PC-9 (cell line): ENCODE measurements at regions not wholly inside any gene's neighbourhood (a gene's known extent, or its start where the extent isn't known, plus 50 kb on each side); places are given as distances from the start of the nearest gene placed in this dataset.

Source experiments
- BruUV-seq: library from RNA; stranded (reverse); fragments of 400-500 nt; replicated peaks from 2 replicates; lab custom pipeline; 2021; lab: Mats Ljungman, UMichigan
- CTCF ChIA-PET: fragments of 300-600 bp; sonication (Branson Sonifier 250); formaldehyde crosslinking; loops from one replicate; lab custom pipeline; 2022; ENCODE audit warnings: antibody characterized with exemption; lab: Charles Lee
- POLR2A ChIA-PET: fragments of 300-600 bp; sonication (Branson Sonifier 250); formaldehyde crosslinking; loops from one replicate; lab custom pipeline; 2022; ENCODE audit warnings: antibody characterized with exemption; ENCODE audit not compliant: unreplicated experiment; lab: Charles Lee
- DNase-seq, 2 experiments: peaks; one replicate each; pipeline versions ENCODE4 v3.0.0 to v3.0.0-alpha.2; 2015 to 2022; ENCODE audit warnings: mixed read lengths in 1 of 2
- H2AFZ ChIP-seq: fragments of 200-600 bp; sonication (generic); 2 replicates; pipeline ENCODE4 v1.8.1; 2017; ENCODE audit warnings: antibody characterized with exemption
- H3F3A ChIP-seq: fragments of 200-600 bp; sonication (generic); 2 replicates; pipeline ENCODE4 v1.8.1; 2017; ENCODE audit warnings: antibody characterized with exemption, mild to moderate bottlenecking, low read depth; ENCODE audit not compliant: insufficient read depth
- H3K27ac ChIP-seq: fragments of 200-600 bp; sonication (generic); 2 replicates; pipeline ENCODE4 v1.6.1; 2016; ENCODE audit warnings: mixed run types
- H3K27me3 ChIP-seq: fragments of 200-600 bp; sonication (generic); 2 replicates; pipeline ENCODE4 v1.6.1; 2016; ENCODE audit warnings: low read depth, mixed run types; ENCODE audit not compliant: insufficient read depth
- H3K36me3 ChIP-seq: fragments of 200-600 bp; sonication (generic); 2 replicates; pipeline ENCODE4 v1.6.1; 2016; ENCODE audit warnings: low read depth, mixed run types
- H3K4me1 ChIP-seq: fragments of 200-600 bp; sonication (generic); replicated peaks from 2 replicates; pipeline ENCODE4 v1.6.1; 2016; ENCODE audit warnings: mixed run types; ENCODE audit not compliant: insufficient read depth
- H3K4me2 ChIP-seq: fragments of 200-600 bp; sonication (generic); 2 replicates; pipeline ENCODE4 v1.6.1; 2017; ENCODE audit warnings: mixed run types
- H3K4me3 ChIP-seq: fragments of 200-600 bp; sonication (generic); 2 replicates; pipeline ENCODE4 v1.6.1; 2016; ENCODE audit warnings: mixed run types
- H3K79me2 ChIP-seq: fragments of 200-600 bp; sonication (generic); 2 replicates; pipeline ENCODE4 v1.6.1; 2017; ENCODE audit warnings: low read depth, mixed run types
- H3K9me2 ChIP-seq: fragments of 200-600 bp; sonication (generic); 2 replicates; pipeline ENCODE4 v1.8.1; 2017; ENCODE audit warnings: mild to moderate bottlenecking; ENCODE audit not compliant: insufficient read depth
- H3K9me3 ChIP-seq: fragments of 200-600 bp; sonication (generic); 2 replicates; pipeline ENCODE4 v1.8.1; 2016; ENCODE audit warnings: low read depth; ENCODE audit not compliant: insufficient read depth
- H4K20me1 ChIP-seq: fragments of 200-600 bp; sonication (generic); 2 replicates; pipeline ENCODE4 v1.8.1; 2017; ENCODE audit not compliant: insufficient read depth
- CTCF ChIP-seq: fragments of 200-600 bp; sonication (generic); conservative IDR thresholded peaks from 2 replicates; pipeline ENCODE4 v1.6.1; 2017; ENCODE audit warnings: mixed run types, antibody characterized with exemption, mild to moderate bottlenecking, moderate library complexity
- EZH2 ChIP-seq: fragments of 200-600 bp; sonication (generic); IDR thresholded peaks from 2 replicates; pipeline ENCODE4 v1.8.0; 2017; ENCODE audit warnings: antibody characterized with exemption, low read depth
- intact Hi-C: fragments of 100-400 bp; cut with micrococcal nuclease; formaldehyde crosslinking; loops from one replicate; pipeline ENCODE4 v1.10.0; 2022; ENCODE audit not compliant: unreplicated experiment

GRCh38 chr17:72424505-72425117, 303.8 kb downstream of the SOX9 start:
- Histone ChIP-seq H3K79me2 (peaks cover 85% of the 10 kb centered on the region), H3K27ac (peak overlapping the region; percentile 98), H4K20me1 (no peaks in the 10 kb centered on the region), H3K9me2 (no peaks in the 10 kb centered on the region), H3K9me3 (no peaks in the 10 kb centered on the region), H3K4me1 (peaks cover 49% of the 10 kb centered on the region), H3K4me3 (no peak overlapping the region), H2AFZ (no peak overlapping the region), H3K27me3 (no peaks in the 10 kb centered on the region), H3F3A (peaks cover 55% of the 10 kb centered on the region), H3K4me2 (no peak overlapping the region), H3K36me3 (0 out of 2 replicates have a peak, but pooled peaks cover 5% of the 10 kb centered on the region)
- POLR2A ChIA-PET = interaction anchor here (0.6 kb wide), 1 partner anchor 29 kb away, joined by 3 read pairs; no protein-coding TSS in a partner anchor
- DNase-seq = no peak
- CTCF ChIA-PET = no interaction called here
- no TSS peak for BruUV-seq
- intact Hi-C loops = loop anchor here (5.0 kb wide), 1 partner anchor 152 kb away; no protein-coding TSS in a partner anchor
- no peak for TF ChIP-seq CTCF
- TF ChIP-seq EZH2 = no peak

- Histone ChIP-seq H3K36me3 (no peaks in the 10 kb centered on the region), H3K9me2 (no peaks in the 10 kb centered on the region), H3K27ac (peak overlapping the region; percentile 98), H3K79me2 (peaks cover 85% of the 10 kb centered on the region), H3K4me2 (no peak overlapping the region), H3K9me3 (no peaks in the 10 kb centered on the region), H3K4me1 (peaks cover 42% of the 10 kb centered on the region), H3K27me3 (no peaks in the 10 kb centered on the region), H3F3A (peaks cover 52% of the 10 kb centered on the region), H4K20me1 (no peaks in the 10 kb centered on the region), H2AFZ (no peak overlapping the region), H3K4me3 (no peak overlapping the region)
- POLR2A ChIA-PET = no interaction called here
- intact Hi-C loops = no loop called here
- BruUV-seq = no TSS peak
- no peak for DNase-seq
- CTCF ChIA-PET = no interaction called here
- no peak for TF ChIP-seq EZH2
- no peak for TF ChIP-seq CTCF
These were observed 304.4 kb downstream of the SOX9 start for GRCh38 chr17:72425133-72425793.

- POLR2A ChIA-PET = no interaction called here
- intact Hi-C loops = no loop called here
- TF ChIP-seq EZH2 (no peak), CTCF (no peak)
- Histone ChIP-seq H3F3A (peaks cover 47% of the 10 kb centered on the region), H3K4me3 (no peak overlapping the region), H3K9me3 (no peaks in the 10 kb centered on the region), H3K79me2 (peaks cover 85% of the 10 kb centered on the region), H3K36me3 (no peaks in the 10 kb centered on the region), H3K4me2 (no peak overlapping the region), H2AFZ (no peak overlapping the region), H3K9me2 (no peaks in the 10 kb centered on the region), H3K4me1 (peaks cover 37% of the 10 kb centered on the region), H4K20me1 (no peaks in the 10 kb centered on the region), H3K27ac (no peak overlapping the region), H3K27me3 (no peaks in the 10 kb centered on the region)
- no peak for DNase-seq
- no TSS peak for BruUV-seq
- CTCF ChIA-PET = no interaction called here
These were observed 305.0 kb downstream of the SOX9 start for GRCh38 chr17:72425794-72426168.
